Pancreas (tissue), 10 donors: ENCODE measurements at regions not wholly inside any gene's neighbourhood (a gene's known extent, or its start where the extent isn't known, plus 50 kb on each side); places are given as distances from the start of the nearest gene placed in this dataset.

Experiments
- ATAC-seq, 4 donors: fragments of 200-7000 bp; cut with Tn5 transposase; one replicate each; pipeline versions ENCODE4 v1.8.0 to v1.9.1; 2020; ENCODE audit warnings: mild to moderate bottlenecking in 4 of 4, moderate library complexity in 4 of 4
- DNase-seq, 6 donors: peaks; one replicate each; pipeline ENCODE4 v3.0.0-alpha.2; 2020
- FAIRE-seq: peaks from 2 replicates; lab custom pipeline; 2012; peaks lifted over from hg19 to GRCh38; lab: Jason Lieb, UNC
- H3K27ac ChIP-seq, 4 donors: fragments of 200-600 bp; sonication (generic); 1 replicate in 3 of 4; 2 replicates in 1 of 4; pipeline versions ENCODE4 v1.5.0 to v1.8.0; 2020
- H3K27me3 ChIP-seq, 4 donors: fragments of 200-600 bp; one replicate each; pipeline ENCODE4 v1.8.0; 2021
- H3K36me3 ChIP-seq, 3 donors: fragments of 200-600 bp; sonication (generic) in 1 of 3; one replicate each; pipeline versions ENCODE4 v1.5.0 to v1.8.0; 2020 to 2021
- H3K4me1 ChIP-seq, 3 donors: fragments of 200-600 bp; one replicate each; pipeline ENCODE4 v1.8.0; 2021
- H3K4me3 ChIP-seq, 4 donors: fragments of 200-600 bp; sonication (generic) in 2 of 4; one replicate each; pipeline versions ENCODE4 v1.5.0 to v1.8.0; 2020 to 2021
- H3K9me3 ChIP-seq, 4 donors: fragments of 200-600 bp; one replicate each; pipeline ENCODE4 v1.8.0; 2021
- WGBS, 2 donors: extraction: QIAGEN DNeasy Blood & Tissue Kit; methylation state at CpG; one replicate each; pipeline ENCODE4 v1.1.7; 2013; 5-methylcytosine and 5-hydroxymethylcytosine counted together
- intact Hi-C, 3 donors: fragments of 100-400 bp; cut with DNase I; formaldehyde crosslinking; loops; one replicate each; pipeline versions ENCODE4 v1.11.1 to v1.14.2; 2022
- TF ChIP-seq, protein P1 (sequence below), 4 donors: fragments of 200-600 bp; sonication (generic) in 3 of 4; IDR thresholded peaks; one replicate each; pipeline versions ENCODE4 v1.5.0 to v1.8.0; 2021; ENCODE audit warnings: antibody characterized with exemption in 4 of 4
- donor health status: healthy with polysubstance abuse.
- donor health status: DM: no; HTN: no; CAD: no; lungs with moderate emphysema.
- donor health status: DM: no; HTN: no; CAD: no.
- donor health status: control.
- donor health status: control.
- donor health status: Bipolar disorder and iron deficiency.
- donor health status: DM: yes; HTN: yes; CAD: no.
- donor health status: DM: no; HTN: no; CAD: no.
- donor health status: DM: no; HTN: no; CAD: no.
- donor health status: DM: yes; HTN: yes; CAD: no.

GRCh38 chr7:81327468-81328266, 408.8 kb upstream of the SEMA3C start:
- Histone ChIP-seq H3K27ac (no peak overlapping the region), H3K4me1 (no peaks in the 10 kb centered on the region), H3K36me3 (no peaks in the 10 kb centered on the region), H3K27me3 (no peaks in the 10 kb centered on the region), H3K4me3 (no peak overlapping the region), H3K9me3 (no peaks in the 10 kb centered on the region)
- FAIRE-seq (no peak), ATAC-seq (no peak), DNase-seq (no peak)
- 65 to 69% methylated on average over 4 of the region's 4 CpGs for WGBS, 2 donors
- TF ChIP-seq, protein P1, sequence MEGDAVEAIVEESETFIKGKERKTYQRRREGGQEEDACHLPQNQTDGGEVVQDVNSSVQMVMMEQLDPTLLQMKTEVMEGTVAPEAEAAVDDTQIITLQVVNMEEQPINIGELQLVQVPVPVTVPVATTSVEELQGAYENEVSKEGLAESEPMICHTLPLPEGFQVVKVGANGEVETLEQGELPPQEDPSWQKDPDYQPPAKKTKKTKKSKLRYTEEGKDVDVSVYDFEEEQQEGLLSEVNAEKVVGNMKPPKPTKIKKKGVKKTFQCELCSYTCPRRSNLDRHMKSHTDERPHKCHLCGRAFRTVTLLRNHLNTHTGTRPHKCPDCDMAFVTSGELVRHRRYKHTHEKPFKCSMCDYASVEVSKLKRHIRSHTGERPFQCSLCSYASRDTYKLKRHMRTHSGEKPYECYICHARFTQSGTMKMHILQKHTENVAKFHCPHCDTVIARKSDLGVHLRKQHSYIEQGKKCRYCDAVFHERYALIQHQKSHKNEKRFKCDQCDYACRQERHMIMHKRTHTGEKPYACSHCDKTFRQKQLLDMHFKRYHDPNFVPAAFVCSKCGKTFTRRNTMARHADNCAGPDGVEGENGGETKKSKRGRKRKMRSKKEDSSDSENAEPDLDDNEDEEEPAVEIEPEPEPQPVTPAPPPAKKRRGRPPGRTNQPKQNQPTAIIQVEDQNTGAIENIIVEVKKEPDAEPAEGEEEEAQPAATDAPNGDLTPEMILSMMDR (IDR thresholded peaks at IDR 0.05) = no peak
- intact Hi-C loops = no loop called here

DNA sequence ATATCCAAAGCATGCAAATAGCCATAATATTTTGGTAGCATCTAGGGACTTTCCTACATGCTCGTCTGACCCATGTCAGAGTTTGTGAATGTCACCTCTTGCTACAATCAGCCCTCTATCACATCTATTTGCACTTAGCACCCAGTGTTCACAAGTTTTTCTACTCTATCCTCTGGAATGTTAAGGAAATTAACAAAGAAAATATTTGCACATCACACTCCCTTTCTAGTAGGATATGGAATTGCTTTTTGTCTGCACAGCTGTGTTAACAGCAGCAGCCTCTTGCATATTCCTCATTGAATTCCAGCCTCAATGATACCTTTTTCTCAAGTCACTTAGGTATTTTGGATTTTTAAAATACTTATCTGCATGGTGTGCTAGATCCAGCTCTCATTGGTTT, 403.1 kb upstream of the SEMA3C start:
- no peak overlapping the region for H3K4me3 ChIP-seq
- peaks cover 0 to 6% (median 0%) of the 10 kb centered on the region in 3 donors for H3K4me1 ChIP-seq
- H3K36me3 ChIP-seq = no peaks in the 10 kb centered on the region
- ATAC-seq = no peak
- intact Hi-C loops = no loop called here
- TF ChIP-seq, protein P1 (IDR thresholded peaks at IDR 0.05) = no peak
- H3K27me3 ChIP-seq = no peaks in the 10 kb centered on the region
- no peak for DNase-seq
- H3K9me3 ChIP-seq = no peaks in the 10 kb centered on the region
- no peak overlapping the region for H3K27ac ChIP-seq
- no peak for FAIRE-seq
- WGBS, 2 donors = 18 to 33% methylated on average over 1 of the region's 1 CpG

- TF ChIP-seq, protein P1 (IDR thresholded peaks at IDR 0.05) = no peak
Observed at GRCh38 chr7:81317741-81318140, 398.9 kb upstream of the SEMA3C start.

DNA sequence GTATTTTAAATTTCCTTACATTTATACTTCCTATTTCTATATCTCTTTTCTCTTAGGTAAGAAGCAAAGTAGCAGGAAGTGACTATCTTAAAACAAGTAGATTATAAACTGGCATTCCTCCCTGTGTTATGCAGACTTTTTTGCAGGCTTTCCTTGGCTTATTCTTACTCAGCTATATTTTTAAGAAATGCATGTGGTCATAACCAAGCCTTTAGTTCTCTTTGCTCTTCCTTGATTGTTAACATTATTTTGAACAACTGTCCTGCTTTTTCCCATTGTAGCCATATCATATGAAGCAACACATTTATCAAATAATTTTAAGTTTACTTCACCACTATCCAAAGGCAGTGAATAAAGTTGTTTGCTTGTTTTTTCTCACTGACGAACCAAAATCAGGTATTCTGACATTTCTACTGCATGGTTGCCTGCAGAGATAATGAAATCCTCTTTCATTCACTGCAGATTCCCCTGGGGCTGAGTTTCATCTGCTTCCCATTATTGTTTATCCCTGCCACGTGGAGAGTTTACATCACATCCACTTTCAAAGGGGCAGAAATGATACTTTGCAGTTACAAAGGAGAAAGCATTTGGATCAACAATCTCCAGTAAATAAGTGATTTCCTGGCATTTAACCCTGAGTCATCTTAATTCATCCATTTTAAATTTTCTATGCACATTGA, 389.9 kb upstream of the SEMA3C start:
- TF ChIP-seq, protein P1 (IDR thresholded peaks at IDR 0.05) = no peak
- H3K27me3 ChIP-seq = no peaks in the 10 kb centered on the region
- no peak overlapping the region for H3K4me3 ChIP-seq
- no peaks in the 10 kb centered on the region for H3K36me3 ChIP-seq
- FAIRE-seq (no peak), ATAC-seq (no peak), DNase-seq (no peak)
- WGBS, 2 donors = 36 to 39% methylated on average over 2 of the region's 2 CpGs
- no peaks in the 10 kb centered on the region for H3K9me3 ChIP-seq
- no peaks in the 10 kb centered on the region for H3K4me1 ChIP-seq
- intact Hi-C loops = no loop called here
- H3K27ac ChIP-seq = no peak overlapping the region

More at GRCh38 chr7:81317741-81318140, 398.9 kb upstream of the SEMA3C start:
- Histone ChIP-seq H3K36me3 (no peaks in the 10 kb centered on the region), H3K4me1 (peaks cover 0 to 6% (median 0%) of the 10 kb centered on the region in 3 donors), H3K4me3 (no peak overlapping the region), H3K27me3 (peaks cover 0 to 7% (median 0%) of the 10 kb centered on the region in 4 donors), H3K27ac (no peak overlapping the region), H3K9me3 (no peaks in the 10 kb centered on the region)
- 86 to 89% methylated on average over 3 of the region's 3 CpGs for WGBS, 2 donors
- intact Hi-C loops = no loop called here
- no peak for FAIRE-seq
- ATAC-seq = no peak
- no peak for DNase-seq

- Histone ChIP-seq H3K36me3 (no peaks in the 10 kb centered on the region), H3K27me3 (no peaks in the 10 kb centered on the region), H3K4me3 (no peak overlapping the region), H3K9me3 (no peaks in the 10 kb centered on the region), H3K27ac (no peak overlapping the region), H3K4me1 (no peaks in the 10 kb centered on the region)
- no peak for ATAC-seq
- no peak for FAIRE-seq
- 70 to 76% methylated on average over 2 of the region's 2 CpGs for WGBS, 2 donors
- TF ChIP-seq, protein P1 (IDR thresholded peaks at IDR 0.05) = no peak
- no peak for DNase-seq
- intact Hi-C loops = no loop called here
Observed at GRCh38 chr7:81301815-81302214, 383.0 kb upstream of the SEMA3C start.
